GM19455 (cell line): ENCODE measurements at regions not wholly inside any gene's neighbourhood (a gene's known extent, or its start where the extent isn't known, plus 50 kb on each side); places are given as distances from the start of the nearest gene placed in this dataset.

ENCODE experiments used
- ATAC-seq: cut with Tn5 transposase; IDR thresholded peaks from one replicate; pipeline ENCODE4 v1.9.1; 2021; ENCODE audit not compliant: unreplicated experiment

DNA sequence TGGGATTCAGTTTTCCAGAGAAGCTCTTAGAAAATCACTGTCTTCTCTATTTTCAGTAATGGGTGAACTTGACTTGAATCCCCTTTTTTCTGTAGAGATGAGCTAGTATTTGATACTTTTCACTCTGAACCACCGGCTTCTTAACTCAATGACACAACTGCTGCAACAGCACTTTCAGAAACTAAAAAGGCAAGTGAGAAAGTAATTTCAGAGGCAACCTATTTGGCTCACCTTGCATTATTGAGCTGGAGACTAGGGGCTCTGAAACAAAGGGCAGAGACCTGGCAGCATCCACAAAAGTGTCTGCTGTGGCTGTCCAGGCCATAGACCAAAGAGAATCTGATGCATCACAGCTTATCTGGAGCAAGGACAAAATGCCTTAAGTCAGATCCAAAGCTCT, 289.8 kb upstream of the IRAK1BP1 start:
- ATAC-seq: no peak

DNA sequence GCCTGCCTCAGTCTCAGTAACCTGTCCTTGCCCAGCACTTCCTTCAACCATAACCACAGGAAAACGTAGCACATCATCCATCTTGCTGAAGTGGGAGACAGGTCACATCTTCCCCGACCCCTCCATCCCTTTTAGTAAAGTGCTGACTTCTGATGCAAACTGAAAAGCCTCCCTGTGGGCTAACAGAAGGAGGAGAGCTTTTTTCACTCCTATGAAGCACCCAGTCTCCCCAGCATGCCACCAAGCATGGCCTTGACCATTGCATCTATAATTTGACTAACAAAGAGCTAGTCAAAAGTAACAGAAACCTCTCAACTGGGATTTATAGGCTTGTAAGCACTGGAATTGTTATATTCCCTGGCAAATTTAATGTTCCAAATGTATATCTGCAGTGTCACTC, 288.9 kb upstream of the IRAK1BP1 start:
- no peak for ATAC-seq

DNA sequence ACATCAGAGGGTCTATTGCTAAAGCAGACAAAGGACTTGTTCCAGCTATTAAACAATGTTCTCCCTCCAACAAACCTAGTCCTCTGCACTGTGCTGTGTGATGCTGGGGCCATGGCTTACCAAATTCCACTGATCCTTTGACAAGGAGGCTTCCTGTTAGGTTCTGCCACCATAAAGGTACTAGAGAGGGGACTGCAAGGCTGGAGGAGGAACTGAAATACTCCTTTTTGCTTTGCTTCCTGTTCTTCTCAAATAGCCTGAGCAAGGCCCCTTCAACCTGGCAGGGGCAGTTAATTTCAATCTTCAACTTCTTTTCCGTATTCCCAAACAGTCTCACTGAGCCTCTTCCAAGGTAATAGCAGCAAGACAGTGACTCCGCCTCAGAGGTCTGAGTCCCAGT, 286.4 kb upstream of the IRAK1BP1 start:
- no peak for ATAC-seq

DNA sequence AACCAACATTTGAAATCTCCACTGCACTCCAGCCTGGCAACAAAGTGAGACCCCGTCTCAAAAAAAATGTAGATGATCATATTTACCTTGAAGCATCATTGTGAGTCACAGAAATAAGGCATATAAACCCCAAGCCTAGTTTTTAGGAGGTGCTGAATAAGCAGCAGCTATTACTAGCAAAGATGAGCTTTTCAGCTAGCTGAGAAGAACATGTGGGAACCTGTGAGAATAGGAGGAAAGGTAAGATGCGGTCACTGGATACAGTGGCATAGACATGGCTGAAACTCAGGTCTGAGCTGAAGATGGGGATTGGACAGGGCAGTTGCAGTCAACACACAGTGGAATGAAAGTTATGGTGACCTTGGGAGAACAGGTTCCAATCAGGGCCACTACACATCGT, 284.3 kb upstream of the IRAK1BP1 start:
- no peak for ATAC-seq

DNA sequence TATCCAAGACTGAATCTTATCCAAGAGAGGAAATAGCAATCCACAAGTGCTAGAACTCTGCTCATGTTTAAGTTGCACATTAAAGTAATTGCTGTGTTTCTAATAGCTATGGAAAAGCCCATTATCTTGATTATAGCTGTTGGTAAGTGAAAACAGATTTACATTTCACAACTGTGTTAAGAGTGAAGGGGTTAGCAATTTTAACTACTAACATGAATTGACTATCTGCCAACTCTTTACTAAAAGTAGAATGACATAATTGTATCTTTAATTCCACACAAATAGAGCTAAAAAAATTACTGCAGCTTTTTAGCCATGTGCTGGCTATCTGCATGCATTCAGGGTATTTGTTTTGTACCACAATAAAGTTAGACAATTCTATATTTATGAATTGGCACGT, 277.9 kb upstream of the IRAK1BP1 start:
- ATAC-seq: no peak

DNA sequence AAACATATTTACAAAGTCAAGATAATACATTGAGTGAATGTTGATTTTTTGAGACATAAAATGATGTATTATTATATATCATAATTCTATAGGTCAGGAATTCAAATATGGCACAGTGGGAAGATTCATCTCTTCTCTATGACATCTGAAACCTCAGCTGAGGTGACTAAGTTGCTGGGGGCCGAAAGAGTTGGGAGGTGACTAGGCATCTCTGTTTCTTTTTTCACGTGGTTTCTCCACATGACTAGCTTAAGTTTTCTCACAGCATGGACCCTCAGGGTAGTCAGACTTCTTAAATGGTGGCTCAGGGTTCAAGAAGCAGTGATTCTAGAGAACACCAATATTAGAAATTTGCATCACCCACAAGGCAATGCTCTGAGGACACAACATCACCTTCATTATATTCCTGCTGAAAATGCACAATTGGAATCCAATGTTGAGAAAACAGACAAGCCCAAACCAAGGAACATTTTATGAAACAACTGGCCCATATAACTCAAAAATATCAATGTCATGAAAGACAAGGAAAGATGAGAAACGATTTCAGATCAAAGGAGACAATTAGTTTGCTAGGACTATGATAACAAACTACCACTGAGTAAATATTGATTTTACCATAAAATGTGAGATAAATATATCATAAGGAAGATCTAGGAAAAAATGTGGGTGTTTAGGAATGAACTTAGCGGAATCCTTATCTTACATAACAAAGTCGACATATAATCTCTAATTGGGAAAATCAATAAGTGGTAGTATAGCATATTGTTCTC, 273.3 kb upstream of the IRAK1BP1 start:
- no peak for ATAC-seq

DNA sequence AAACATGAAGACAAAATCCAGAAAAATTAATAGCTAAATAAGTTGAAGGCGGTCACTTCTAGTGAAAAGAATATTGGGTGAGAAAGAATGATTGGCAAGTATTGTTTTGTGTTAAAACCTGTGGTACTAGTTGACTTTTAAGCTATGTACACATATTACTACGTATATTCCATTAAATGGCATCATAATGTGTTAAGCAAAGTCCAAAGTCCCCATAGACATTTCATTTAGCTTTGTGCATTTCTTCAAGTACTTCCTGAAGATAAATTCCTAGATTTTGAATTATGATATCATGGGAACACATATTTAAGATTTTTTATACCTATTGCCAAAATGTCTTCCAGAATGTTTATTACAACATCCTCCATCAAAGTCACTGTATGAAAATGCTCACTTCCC, 272.7 kb upstream of the IRAK1BP1 start:
- ATAC-seq: no peak

DNA sequence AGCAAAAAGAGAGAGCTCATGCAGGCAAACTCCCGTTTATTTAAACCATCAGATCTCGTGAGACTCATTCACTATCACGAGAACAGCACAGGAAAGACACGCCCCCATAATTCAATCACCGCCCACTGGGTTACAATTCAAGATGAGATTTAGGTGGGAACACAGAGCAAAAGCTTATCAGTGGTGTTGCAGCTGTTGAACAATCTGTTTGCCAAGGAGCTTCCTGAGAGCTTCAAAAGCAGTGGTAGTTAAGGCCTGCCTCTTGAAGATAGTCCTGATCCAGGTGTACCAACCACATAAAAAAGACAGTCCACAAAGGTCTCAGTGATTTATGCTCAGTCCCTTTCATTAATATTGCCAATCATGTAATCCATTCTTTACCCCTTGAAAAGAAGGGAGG, 269.4 kb upstream of the IRAK1BP1 start:
- ATAC-seq: no peak

DNA sequence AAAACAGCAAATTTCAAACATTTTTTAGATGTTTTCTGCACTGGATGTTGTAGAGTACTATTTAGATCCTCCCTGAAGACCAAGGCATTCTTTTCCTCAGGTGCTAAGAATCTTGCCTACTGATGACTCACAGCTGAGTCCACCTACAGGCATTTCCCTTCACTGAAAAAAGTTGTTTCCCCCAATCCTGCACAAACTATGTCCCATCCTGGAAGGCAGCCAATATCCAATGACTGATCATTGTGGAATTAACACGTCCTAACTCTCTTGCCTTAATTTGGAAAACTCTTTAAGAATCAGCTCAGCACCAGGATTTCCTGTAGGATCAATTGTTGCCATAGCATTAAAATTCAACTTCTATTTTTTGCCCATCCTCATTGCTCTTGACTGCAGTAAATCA, 268.4 kb upstream of the IRAK1BP1 start:
- ATAC-seq: no peak

DNA sequence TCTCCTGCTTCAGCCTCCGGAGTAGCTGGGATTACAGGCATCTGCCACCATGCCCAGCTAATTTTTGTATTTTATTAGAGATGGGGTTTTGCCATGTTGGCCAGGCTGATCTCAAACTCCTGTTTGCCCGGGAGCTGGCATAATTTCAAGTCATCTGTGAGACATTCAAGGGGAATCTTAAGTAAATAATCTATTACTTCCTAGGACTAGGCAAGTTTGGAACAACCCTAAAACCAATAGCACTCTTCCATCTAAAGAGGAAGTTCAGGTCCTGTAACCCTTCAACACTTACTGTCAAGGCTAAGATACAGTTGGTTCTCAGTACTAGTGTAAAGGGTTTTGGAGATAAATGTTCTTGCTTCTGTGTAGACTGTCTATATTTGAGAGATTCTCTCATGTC, 267.8 kb upstream of the IRAK1BP1 start:
- ATAC-seq: no peak

DNA sequence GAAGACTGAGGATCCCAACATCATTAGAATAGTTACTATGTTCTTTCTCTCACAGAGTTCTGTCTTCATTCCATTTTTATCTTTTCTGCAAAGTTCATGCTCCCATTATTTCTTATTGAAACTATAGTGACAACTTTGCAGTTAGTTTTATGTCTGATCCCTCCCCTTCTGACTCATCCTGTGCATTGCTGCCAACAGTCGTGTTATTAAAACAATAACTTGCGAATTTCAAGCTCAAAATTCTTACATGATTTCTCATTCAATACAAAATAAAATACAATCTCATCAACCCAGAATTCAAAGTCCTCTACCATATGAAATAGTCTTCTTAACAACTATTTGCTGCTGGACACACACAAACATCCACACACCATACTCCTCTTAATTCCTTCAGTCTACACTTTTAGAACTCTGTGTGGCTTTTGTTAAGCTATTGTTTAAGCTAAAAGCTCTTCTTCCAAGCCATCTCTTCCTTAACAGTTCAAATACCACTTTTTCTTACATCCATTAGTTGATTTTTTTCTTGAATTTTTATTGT, 261.4 kb upstream of the IRAK1BP1 start:
- ATAC-seq: no peak

DNA sequence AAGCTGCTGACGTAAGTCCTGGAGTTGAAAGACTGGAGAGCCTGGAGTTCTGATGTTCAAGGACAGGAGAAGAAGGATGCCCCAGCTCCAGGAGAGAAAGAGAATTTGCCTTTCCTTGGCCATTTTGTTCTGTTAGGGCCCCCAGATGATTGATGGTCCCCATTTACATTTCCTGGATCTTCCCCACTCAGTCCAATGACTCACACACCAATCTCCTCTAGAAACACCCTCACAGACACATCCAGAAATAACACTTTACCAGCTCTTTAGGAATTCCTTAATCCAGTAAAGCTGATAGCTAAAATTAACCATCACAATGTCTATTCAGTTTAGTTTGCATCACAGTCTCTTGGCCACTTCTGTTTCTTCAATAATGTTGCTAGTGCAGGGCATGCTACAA, 260.2 kb upstream of the IRAK1BP1 start:
- ATAC-seq: no peak

DNA sequence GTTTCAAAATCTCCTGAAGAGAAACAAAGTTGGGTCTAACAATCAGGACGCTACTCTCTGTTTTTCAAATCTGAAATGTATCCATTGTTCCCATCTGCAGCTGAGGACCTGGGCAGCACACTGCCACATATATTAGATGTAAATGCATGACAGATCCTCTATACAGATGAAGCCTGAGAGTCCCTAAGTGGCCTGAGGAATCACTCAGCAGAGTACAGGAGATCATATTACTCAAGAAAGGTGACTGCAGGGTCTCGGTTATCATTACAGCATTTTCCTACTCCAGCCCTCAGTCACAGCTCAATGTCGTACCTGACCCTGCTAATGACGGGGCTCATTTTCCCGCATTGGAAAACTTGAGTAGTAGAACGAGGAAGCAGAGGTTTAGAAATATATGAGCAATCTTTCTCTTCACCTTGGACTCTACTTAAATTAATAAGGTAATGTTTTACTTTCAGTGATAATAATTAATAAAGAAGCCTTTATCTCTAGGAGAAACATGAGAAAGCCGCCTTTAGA, 256.2 kb upstream of the IRAK1BP1 start:
- no peak for ATAC-seq

DNA sequence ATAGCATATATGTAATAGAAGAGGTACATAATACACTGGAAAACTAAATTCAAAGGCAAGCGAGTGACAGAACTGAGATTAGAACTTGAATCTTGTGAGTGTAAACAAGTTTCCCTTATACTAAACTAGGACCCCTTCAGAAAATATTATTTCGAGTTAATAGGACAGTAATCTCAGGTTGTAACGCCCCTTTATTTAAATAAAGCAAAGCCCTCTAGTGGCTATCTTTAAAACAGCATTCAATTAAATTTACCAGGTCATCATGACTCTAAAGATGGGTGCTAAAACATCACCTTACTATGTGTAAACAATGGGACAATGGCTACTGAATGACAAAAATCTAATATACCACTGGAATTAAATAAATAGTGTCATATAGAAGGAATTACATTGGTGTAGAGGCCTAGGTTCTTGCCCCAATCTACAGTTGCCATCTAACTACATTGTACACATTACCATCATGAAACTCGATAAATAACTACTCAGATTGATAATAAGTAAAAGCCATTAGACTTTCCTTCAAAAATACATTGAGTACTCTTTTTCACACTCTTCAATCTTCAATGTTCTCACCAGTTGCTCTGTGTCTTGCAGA, 255.4 kb upstream of the IRAK1BP1 start:
- ATAC-seq: no peak

DNA sequence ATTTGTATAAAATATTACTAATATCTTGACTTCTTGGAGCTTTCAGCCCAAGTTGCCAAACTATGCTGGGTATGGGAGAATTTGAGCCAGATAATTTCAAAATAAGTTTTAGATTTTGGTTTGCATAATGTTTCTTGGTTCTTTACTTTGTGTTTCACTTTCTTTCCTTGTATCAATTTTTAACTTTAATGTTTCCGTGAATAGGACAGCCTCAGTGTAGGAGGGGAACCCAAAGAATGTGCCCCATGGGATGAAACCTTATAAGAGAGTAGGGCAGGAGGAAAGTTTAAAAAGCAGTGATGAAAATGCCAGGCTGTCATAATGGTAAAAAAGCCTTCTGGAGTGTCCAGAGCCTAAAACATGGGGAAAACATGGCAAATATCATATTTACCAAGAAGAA, 252.4 kb upstream of the IRAK1BP1 start:
- ATAC-seq: peak; percentile 28

DNA sequence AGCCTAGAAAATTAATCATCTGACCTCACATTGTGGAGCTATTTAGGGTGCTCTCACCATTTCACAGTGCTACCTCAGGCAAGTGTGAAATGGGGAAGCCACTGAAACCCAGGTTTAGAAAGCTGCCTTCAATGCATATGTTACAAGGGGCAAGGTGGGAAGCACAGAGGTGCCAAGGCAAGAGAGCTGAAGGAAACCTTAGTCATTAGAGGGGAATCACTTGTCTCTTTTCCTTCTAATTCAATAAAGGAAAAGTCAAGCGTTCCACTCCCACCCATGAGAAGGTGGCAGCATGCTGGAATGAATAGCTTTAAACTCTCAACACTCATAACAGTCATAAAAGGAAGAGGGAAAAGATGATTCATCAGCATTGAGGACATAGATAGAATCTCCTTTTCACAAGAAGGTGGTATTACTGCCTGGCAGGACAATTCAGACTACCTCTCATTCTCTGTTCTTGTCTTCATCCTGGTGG, 251.9 kb upstream of the IRAK1BP1 start:
- ATAC-seq: peak; percentile 62

DNA sequence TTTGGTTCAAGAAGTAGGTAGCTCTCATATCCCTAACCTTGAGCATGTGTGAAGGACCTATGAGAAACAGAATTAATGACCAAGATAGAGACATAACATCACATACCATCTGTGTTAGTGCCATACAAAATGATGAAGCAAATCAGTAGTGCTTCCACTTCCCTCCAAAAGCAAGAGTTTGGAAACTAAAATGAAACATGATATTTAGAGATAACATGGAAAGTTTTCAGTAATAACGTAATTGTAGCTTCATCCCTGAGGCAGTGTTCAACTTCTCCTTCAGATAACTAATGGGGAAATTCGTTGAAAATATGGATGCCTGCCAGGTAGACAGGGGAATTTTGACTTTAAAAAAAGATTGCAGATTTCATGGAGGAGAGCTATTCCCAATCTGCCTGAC, 248.4 kb upstream of the IRAK1BP1 start:
- ATAC-seq: no peak

DNA sequence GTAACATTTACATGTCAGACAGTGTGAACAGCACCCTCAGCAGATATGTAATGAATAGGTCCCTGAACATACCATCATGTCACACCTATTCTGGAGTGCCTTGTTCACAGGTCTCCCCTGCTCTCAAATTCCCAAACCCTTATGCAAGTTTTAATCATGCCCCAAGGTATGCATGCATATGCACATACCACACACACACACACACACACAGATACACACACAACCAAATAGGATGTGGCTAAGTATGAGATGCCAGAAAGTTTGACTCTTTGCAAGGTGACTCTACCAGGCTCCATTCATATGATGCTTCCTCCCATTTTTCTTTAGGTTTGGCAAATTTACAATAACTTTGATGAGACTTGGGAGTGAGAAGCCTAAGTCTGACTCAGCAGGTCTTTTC, 243.8 kb upstream of the IRAK1BP1 start:
- ATAC-seq: no peak

DNA sequence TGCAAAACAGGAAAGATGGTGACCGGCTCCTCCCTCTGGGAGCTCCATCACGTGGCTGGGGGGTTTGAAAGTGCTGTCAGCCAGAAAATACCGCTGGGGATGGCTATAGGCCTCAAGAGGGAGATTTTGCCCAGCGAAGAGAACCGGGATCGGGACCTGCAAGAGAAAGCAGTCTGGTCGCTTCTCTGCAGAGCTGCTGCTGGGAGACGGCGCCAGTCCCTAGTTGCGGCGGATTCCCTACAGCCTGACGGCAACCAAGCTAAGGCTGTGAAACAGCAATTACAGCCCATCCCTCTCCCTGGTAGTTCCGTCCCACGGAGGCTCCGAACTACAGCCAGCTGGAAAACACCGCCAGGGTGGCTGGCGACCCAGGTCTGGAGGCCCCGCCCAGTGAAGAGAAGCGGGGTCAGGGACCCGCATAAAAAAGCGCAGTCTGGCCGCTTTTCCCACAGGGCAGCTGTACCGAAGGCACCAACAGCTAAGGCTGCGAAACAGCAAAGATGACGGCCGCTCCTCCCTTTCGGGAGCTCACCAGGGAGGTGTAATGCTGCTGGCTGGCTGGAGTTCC, 238.1 kb upstream of the IRAK1BP1 start:
- no peak for ATAC-seq

DNA sequence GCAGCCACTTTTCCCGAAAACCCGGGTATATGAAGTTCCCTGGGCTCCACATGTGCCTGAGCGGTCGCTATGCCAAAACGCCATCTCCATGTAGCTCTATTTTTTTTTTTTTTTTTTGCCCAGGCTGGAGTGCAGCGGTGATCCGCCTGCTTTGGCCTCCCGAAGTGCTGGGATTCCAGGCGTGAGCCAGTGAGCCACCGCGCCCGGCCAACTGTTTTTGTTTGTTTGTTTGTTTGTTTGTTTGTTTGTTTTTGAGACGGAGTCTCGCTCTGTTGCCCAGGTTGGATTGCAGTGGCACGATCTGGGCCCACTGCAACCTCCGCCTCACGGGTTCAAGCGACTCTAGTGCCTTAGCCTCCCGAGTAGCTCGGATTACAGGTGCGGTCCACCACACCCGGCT, 237.5 kb upstream of the IRAK1BP1 start:
- ATAC-seq: no peak

DNA sequence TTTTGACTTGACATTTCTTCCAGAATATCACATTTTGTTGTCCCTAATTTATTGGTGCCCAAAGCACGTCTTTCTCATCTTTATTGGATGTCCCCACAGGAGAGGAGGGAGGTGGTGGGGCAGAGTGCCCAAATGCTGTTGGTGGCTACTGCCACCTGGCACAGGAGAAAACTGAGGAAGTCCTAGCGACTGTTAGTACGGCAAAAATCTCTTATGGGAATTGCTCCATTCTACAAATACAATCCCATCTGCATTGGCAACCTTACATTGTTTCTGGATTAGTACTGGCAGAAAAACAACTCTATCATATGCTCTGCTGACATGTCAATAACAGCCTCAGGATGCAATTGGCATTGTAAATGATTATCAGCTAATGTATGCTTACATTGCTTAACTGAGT, 235.4 kb upstream of the IRAK1BP1 start:
- no peak for ATAC-seq
